ENCODE measurements at regions not wholly inside any gene's neighbourhood (a gene's known extent, or its start where the extent isn't known, plus 50 kb on each side); places are given as distances from the start of the nearest gene placed in this dataset.

GRCh38 chr21:16422702-16423101, 692.9 kb downstream of the USP25 start:
- no peaks in the 10 kb centered on the region for H3K79me1 ChIP-seq (ENCODE audit: low read length)
- no peak for DNase-seq
- no peaks in the 10 kb centered on the region for H3K36me3 ChIP-seq (ENCODE audit: control insufficient read depth in 1 of 2, insufficient read depth in 2 of 2, low read length in 2 of 2)
- no peak overlapping the region for H3K18ac ChIP-seq (ENCODE audit: low read length)
- H2AFZ ChIP-seq (ENCODE audit: insufficient read depth, low read length, poor library complexity) = no peak overlapping the region
- H2BK12ac ChIP-seq (ENCODE audit: low read length) = no peak overlapping the region
- no peak overlapping the region for H4K91ac ChIP-seq (ENCODE audit: low read depth, low read length)
- no peak overlapping the region for H3K4me2 ChIP-seq (ENCODE audit: low read length)
- no peak overlapping the region for H3K14ac ChIP-seq (ENCODE audit: low read length)
- no peak overlapping the region for H4K8ac ChIP-seq (ENCODE audit: low read depth, low read length)
- H3K9me3 ChIP-seq (ENCODE audit: insufficient read depth, low read depth, low read length) = no peaks in the 10 kb centered on the region
- no peaks in the 10 kb centered on the region for H3K4me1 ChIP-seq (ENCODE audit: control insufficient read depth in 1 of 2, insufficient read depth in 2 of 2, low read length in 2 of 2)
- no peak overlapping the region for H2BK5ac ChIP-seq (ENCODE audit: low read depth, low read length, poor library complexity)
- H3K27ac ChIP-seq (ENCODE audit: low read depth, low read length) = no peak overlapping the region
- H3K9ac ChIP-seq (ENCODE audit: low read length) = no peak overlapping the region
- WGBS (ENCODE audit: extremely low coverage, insufficient coverage, insufficient read length) = no CpG with 5 or more reads among the region's 2 CpGs
- no peak overlapping the region for H2BK120ac ChIP-seq (ENCODE audit: insufficient read depth, low read length, poor library complexity)
- no peaks in the 10 kb centered on the region for H3K79me2 ChIP-seq (ENCODE audit: control insufficient read depth, insufficient read depth, low read length, poor library complexity)
- H3K4ac ChIP-seq (ENCODE audit: low read depth, low read length) = no peak overlapping the region
- H3K4me3 ChIP-seq (ENCODE audit: low read depth, low read length) = no peak overlapping the region
- no peak overlapping the region for H2AK5ac ChIP-seq (ENCODE audit: low read length)
- H3K23ac ChIP-seq (ENCODE audit: low read length) = no peak overlapping the region
- H4K12ac ChIP-seq (ENCODE audit: low read depth, low read length) = no peak overlapping the region
- no peaks in the 10 kb centered on the region for H3K27me3 ChIP-seq (ENCODE audit: insufficient read depth, low read length)

- Histone ChIP-seq H3K27ac (ENCODE audit: low read depth, low read length) (no peak overlapping the region), H2AK5ac (ENCODE audit: low read length) (no peak overlapping the region), H3K9ac (ENCODE audit: low read length) (no peak overlapping the region), H3K4me2 (ENCODE audit: low read length) (no peak overlapping the region), H2AFZ (ENCODE audit: insufficient read depth, low read length, poor library complexity) (no peak overlapping the region), H3K79me1 (ENCODE audit: low read length) (no peaks in the 10 kb centered on the region), H2BK5ac (ENCODE audit: low read depth, low read length, poor library complexity) (no peak overlapping the region), H2BK12ac (ENCODE audit: low read length) (no peak overlapping the region), H3K36me3 (ENCODE audit: control insufficient read depth in 1 of 2, insufficient read depth in 2 of 2, low read length in 2 of 2) (no peaks in the 10 kb centered on the region), H2BK120ac (ENCODE audit: insufficient read depth, low read length, poor library complexity) (no peak overlapping the region), H3K4ac (ENCODE audit: low read depth, low read length) (no peak overlapping the region), H4K8ac (ENCODE audit: low read depth, low read length) (no peak overlapping the region), H4K91ac (ENCODE audit: low read depth, low read length) (no peak overlapping the region), H3K18ac (ENCODE audit: low read length) (no peak overlapping the region), H3K79me2 (ENCODE audit: control insufficient read depth, insufficient read depth, low read length, poor library complexity) (no peaks in the 10 kb centered on the region), H3K9me3 (ENCODE audit: insufficient read depth, low read depth, low read length) (no peaks in the 10 kb centered on the region), H3K27me3 (ENCODE audit: insufficient read depth, low read length) (no peaks in the 10 kb centered on the region), H4K12ac (ENCODE audit: low read depth, low read length) (no peak overlapping the region), H3K4me1 (ENCODE audit: control insufficient read depth in 1 of 2, insufficient read depth in 2 of 2, low read length in 2 of 2) (no peaks in the 10 kb centered on the region), H3K14ac (ENCODE audit: low read length) (no peak overlapping the region), H3K4me3 (ENCODE audit: low read depth, low read length) (no peak overlapping the region), H3K23ac (ENCODE audit: low read length) (no peak overlapping the region)
- no peak for DNase-seq
- no CpG with 5 or more reads among the region's 4 CpGs for WGBS (ENCODE audit: extremely low coverage, insufficient coverage, insufficient read length)
Measured at GRCh38 chr21:16423921-16424320, 694.1 kb downstream of the USP25 start.

GRCh38 chr21:16424331-16424751, 694.6 kb downstream of the USP25 start:
- Histone ChIP-seq H2BK120ac (ENCODE audit: insufficient read depth, low read length, poor library complexity) (no peak overlapping the region), H3K4me1 (ENCODE audit: control insufficient read depth in 1 of 2, insufficient read depth in 2 of 2, low read length in 2 of 2) (no peaks in the 10 kb centered on the region), H2AK5ac (ENCODE audit: low read length) (no peak overlapping the region), H3K79me2 (ENCODE audit: control insufficient read depth, insufficient read depth, low read length, poor library complexity) (no peaks in the 10 kb centered on the region), H3K4me2 (ENCODE audit: low read length) (no peak overlapping the region), H4K12ac (ENCODE audit: low read depth, low read length) (no peak overlapping the region), H3K9me3 (ENCODE audit: insufficient read depth, low read depth, low read length) (no peaks in the 10 kb centered on the region), H3K27me3 (ENCODE audit: insufficient read depth, low read length) (no peaks in the 10 kb centered on the region), H3K18ac (ENCODE audit: low read length) (no peak overlapping the region), H4K91ac (ENCODE audit: low read depth, low read length) (no peak overlapping the region), H3K4me3 (ENCODE audit: low read depth, low read length) (no peak overlapping the region), H4K8ac (ENCODE audit: low read depth, low read length) (no peak overlapping the region), H2AFZ (ENCODE audit: insufficient read depth, low read length, poor library complexity) (no peak overlapping the region), H3K23ac (ENCODE audit: low read length) (no peak overlapping the region), H3K36me3 (ENCODE audit: control insufficient read depth in 1 of 2, insufficient read depth in 2 of 2, low read length in 2 of 2) (no peaks in the 10 kb centered on the region), H2BK5ac (ENCODE audit: low read depth, low read length, poor library complexity) (no peak overlapping the region), H3K14ac (ENCODE audit: low read length) (no peak overlapping the region), H3K9ac (ENCODE audit: low read length) (no peak overlapping the region), H3K79me1 (ENCODE audit: low read length) (no peaks in the 10 kb centered on the region), H3K4ac (ENCODE audit: low read depth, low read length) (no peak overlapping the region), H2BK12ac (ENCODE audit: low read length) (no peak overlapping the region), H3K27ac (ENCODE audit: low read depth, low read length) (no peak overlapping the region)
- no CpG with 5 or more reads among the region's 5 CpGs for WGBS (ENCODE audit: extremely low coverage, insufficient coverage, insufficient read length)
- DNase-seq = no peak

- no peak overlapping the region for H3K4ac ChIP-seq (ENCODE audit: low read depth, low read length)
- no peak overlapping the region for H2AFZ ChIP-seq (ENCODE audit: insufficient read depth, low read length, poor library complexity)
- H4K91ac ChIP-seq (ENCODE audit: low read depth, low read length) = no peak overlapping the region
- no peak overlapping the region for H2BK120ac ChIP-seq (ENCODE audit: insufficient read depth, low read length, poor library complexity)
- H3K27ac ChIP-seq (ENCODE audit: low read depth, low read length) = no peak overlapping the region
- H3K4me2 ChIP-seq (ENCODE audit: low read length) = no peak overlapping the region
- no peak overlapping the region for H3K14ac ChIP-seq (ENCODE audit: low read length)
- no peak overlapping the region for H3K18ac ChIP-seq (ENCODE audit: low read length)
- no peaks in the 10 kb centered on the region for H3K9me3 ChIP-seq (ENCODE audit: insufficient read depth, low read depth, low read length)
- H3K79me2 ChIP-seq (ENCODE audit: control insufficient read depth, insufficient read depth, low read length, poor library complexity) = no peaks in the 10 kb centered on the region
- H3K27me3 ChIP-seq (ENCODE audit: insufficient read depth, low read length) = no peaks in the 10 kb centered on the region
- no peak overlapping the region for H3K4me3 ChIP-seq (ENCODE audit: low read depth, low read length)
- H3K9ac ChIP-seq (ENCODE audit: low read length) = no peak overlapping the region
- H4K12ac ChIP-seq (ENCODE audit: low read depth, low read length) = no peak overlapping the region
- no peak overlapping the region for H4K8ac ChIP-seq (ENCODE audit: low read depth, low read length)
- H2BK5ac ChIP-seq (ENCODE audit: low read depth, low read length, poor library complexity) = no peak overlapping the region
- H2AK5ac ChIP-seq (ENCODE audit: low read length) = no peak overlapping the region
- no peak for DNase-seq
- H3K79me1 ChIP-seq (ENCODE audit: low read length) = no peaks in the 10 kb centered on the region
- no peak overlapping the region for H2BK12ac ChIP-seq (ENCODE audit: low read length)
- H3K36me3 ChIP-seq (ENCODE audit: control insufficient read depth in 1 of 2, insufficient read depth in 2 of 2, low read length in 2 of 2) = no peaks in the 10 kb centered on the region
- H3K23ac ChIP-seq (ENCODE audit: low read length) = no peak overlapping the region
- H3K4me1 ChIP-seq (ENCODE audit: control insufficient read depth in 1 of 2, insufficient read depth in 2 of 2, low read length in 2 of 2) = no peaks in the 10 kb centered on the region
Measured at GRCh38 chr21:16425376-16425775, 695.6 kb downstream of the USP25 start.
